ENCODE measurements at regions not wholly inside any gene's neighbourhood (a gene's known extent, or its start where the extent isn't known, plus 50 kb on each side); places are given as distances from the start of the nearest gene placed in this dataset.
"Not testable (repeated sequence)": the region's sequence is repeated elsewhere in the genome, so short reads cannot be mapped to it uniquely, and the experiment has no call there.

DNA sequence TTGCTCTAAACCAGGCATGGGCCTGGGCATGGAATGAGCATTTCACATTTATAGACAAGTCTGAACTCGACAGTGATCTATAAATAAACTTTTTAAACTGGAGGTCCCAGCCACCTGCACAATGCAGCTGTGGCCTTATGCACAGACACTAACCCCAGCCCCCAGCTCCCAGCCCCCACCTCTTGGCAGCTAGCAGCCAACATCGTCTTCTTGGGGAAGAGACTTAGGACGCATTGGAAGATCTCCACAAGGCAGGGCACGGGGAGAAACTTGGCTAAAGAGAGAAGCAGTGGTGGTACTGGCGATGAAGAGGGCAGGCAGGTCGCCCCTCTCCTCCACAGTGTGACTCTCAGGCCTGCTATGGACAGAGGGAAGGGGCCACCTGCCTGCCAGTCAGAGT, 213.2 kb downstream of the ANAPC1 start:
- no peak for DNase-seq (ENCODE audit: low spot score)
- FAIRE-seq, result no peak

DNA sequence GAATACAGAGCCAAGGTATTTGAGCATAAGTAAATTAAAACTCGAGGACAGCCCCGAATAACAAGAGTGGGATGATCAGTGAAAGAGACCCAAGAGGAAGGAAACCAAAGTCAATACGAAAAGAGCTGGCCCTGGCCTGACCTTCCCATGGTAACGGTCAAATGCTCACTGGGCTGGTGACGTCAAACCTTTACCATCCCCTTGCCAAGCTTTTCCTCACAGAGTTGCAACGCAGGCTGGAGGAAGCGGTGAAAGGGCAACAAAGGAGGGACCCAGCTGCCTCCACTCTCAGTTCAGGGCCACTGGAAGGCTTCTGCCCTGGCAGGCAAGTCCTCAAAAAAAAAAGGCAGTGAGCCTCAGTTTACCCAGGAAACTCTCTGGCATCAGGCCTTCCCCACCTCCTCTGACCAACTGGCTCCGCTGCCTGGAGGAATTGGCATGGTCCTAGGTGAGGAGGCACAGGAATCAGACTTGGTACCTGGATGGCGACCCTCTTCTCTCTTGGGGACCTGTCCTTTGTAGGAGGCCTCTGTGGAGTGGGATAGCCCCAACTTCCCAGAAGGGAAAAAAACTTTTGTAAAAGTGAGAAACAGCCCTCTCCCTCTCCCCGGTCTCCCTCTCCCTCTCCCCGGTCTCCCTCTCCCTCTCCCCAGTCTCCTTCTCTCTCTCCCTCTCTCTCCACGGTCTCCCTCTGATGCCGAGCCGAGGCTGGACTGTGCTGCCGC, 212.4 kb downstream of the ANAPC1 start:
- DNase-seq (ENCODE audit: low spot score) (no peak), FAIRE-seq (no peak)

DNA sequence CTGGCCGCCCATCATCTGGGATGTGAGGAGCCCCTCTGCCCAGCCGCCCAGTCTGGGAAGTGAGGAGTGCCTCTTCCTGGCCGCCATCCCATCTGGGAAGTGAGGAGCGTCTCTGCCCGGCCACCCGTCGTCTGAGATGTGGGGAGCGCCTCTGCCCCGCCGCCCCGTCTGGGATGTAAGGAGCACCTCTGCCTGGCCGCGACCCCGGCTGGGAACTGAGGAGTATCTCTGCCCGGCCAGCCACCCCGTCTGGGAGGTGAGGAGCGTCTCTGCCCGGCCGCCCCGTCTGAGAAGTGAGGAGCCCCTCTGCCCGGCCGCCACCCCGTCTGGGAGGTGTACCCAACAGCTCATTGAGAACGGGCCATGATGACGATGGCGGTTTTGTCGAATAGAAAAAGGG, 211.4 kb downstream of the ANAPC1 start:
- not testable (repeated sequence) for FAIRE-seq

DNA sequence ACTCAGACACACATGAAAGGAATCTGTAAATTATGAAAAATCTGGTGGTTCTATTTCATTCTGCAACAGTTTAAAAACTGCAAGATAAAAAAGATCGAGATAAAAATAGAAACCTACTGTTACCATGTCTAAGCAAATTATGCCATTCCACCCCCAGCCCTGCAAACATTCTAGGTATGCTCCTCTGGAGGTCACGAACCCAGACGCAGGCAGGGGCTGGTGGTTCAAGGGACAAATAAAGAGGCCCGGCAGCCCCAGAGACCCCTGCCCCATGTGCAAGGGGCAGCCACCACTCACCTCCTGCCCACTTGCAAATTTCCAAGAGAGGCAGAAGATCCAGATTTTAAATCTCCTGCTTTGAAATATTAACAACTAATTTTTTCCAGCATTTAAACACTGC, 210.5 kb downstream of the ANAPC1 start:
- no peak for FAIRE-seq
- no peak for DNase-seq (ENCODE audit: low spot score)

More for the DNA sequence above, 211.4 kb downstream of the ANAPC1 start:
- not testable (repeated sequence) for DNase-seq (ENCODE audit: low spot score)

DNA sequence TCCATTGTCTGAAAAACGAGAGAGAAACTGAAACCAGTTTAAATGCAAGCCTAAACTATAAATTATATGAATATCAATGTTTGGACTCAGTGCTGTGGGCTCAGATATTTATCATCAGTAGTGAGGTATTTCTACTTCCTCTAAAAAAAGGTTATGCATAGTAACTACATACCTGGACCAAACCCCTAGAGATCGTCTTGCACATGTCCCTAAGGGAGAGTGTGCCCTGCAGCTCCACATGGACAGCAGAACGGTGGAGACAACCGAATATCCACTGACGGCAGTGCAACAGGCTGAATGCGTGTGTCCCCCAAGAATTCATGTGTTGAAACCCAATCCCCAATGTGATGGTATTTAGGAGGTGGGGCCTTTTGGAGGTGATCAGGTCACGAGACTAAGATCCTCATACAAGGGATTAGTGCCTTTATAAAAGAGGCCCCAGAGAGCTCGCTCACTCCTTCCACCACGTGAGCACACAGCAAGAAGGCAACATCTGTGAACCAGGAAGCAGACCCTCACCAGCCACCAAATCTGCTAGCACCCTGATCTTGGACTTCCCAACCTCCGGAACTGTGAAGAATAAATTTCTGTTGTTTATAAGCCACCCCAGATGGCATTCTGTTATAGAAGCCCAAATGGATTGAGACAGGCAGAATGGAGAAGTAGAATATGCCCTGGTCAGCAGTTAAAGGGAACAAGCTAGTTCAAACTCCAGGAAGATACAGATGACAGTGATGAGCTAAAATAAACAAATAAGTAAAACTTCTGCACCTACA, 208.4 kb downstream of the ANAPC1 start:
- DNase-seq (ENCODE audit: low spot score) (no peak), FAIRE-seq (no peak)

DNA sequence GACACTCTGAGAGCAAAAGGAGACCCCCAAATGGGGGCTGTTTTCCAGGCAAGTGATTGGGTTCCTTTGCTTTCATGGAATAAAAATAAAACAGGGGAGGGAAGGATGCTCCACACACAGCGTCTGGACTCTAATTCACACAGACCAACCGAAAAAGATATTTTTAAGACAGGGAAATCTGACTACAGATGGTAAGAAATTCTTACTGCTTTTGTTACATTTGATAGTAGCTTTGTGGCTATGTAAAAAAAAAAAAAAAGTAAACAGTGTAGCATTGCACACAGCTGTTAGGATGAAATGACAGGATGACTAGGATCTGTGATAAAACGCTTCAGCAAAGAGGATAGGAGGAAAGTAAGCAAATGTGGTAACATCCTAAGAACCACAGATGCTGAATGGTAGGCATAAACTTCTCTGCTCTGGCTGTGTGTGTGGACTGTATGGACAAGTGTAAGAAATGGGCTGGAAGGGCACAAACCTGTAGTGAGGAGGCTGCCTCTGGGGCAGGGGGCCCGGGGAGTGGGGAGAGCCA, 207.6 kb downstream of the ANAPC1 start:
- DNase-seq (ENCODE audit: low spot score) (no peak), FAIRE-seq (no peak)

DNA sequence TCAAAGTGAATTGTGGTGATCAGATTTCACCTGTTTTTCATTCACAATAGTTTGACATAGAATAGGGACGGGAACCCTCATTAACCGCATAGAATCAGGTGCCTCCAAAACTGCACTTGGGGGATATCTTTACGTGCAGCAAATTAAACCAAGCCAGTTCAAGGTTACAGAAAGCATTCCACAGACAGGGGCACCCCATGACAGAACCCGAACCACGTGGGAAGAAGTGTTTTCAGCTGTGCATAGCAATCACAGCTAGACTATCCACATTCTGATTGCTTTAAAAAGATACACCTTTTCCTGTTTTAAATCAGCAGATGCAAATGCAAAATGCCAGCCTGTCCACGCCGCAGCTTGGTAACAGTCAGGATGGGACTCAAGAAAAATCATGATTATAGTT, 205.8 kb downstream of the ANAPC1 start:
- no peak for DNase-seq (ENCODE audit: low spot score)
- FAIRE-seq, result peak; percentile 44

DNA sequence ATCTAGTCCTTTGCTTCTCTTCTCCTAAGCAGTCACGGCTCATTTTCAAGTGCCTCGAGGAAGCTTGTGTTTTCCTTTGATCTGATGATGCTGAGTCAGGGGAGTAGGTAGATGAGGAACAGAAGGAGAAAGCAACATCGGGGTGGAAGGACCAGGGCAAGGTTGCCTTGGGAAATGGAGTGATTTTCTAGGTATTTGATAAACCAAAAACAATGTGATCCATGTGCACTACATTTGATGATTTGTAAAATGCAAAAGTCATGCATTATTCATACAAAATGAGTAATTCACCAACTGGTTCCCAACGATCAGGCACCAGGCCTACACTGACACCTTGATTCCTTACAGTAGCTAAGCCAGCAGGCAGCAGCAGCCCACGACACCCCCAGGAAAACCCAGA, 205.3 kb downstream of the ANAPC1 start:
- DNase-seq (ENCODE audit: low spot score) (no peak), FAIRE-seq (no peak)

DNA sequence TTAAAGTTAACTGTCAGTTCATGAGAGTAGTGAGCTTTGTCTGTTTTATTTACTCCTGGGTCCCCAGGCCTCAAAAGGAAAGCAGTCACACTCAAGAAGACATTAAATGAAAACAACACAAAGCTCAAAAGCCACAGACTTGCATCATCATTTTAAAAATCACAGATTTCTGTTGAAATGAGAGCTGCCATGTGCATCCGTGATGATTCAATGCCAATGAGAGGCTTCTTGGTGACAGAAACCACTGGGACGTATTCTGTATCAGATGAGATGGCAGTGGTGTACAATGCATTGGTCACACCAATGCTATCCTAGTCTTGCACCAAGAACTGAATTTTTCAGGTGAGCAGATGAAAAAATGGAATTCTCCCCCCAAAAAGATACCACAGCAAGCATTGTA, 204.8 kb downstream of the ANAPC1 start:
- DNase-seq (ENCODE audit: low spot score) (no peak), FAIRE-seq (no peak)

DNA sequence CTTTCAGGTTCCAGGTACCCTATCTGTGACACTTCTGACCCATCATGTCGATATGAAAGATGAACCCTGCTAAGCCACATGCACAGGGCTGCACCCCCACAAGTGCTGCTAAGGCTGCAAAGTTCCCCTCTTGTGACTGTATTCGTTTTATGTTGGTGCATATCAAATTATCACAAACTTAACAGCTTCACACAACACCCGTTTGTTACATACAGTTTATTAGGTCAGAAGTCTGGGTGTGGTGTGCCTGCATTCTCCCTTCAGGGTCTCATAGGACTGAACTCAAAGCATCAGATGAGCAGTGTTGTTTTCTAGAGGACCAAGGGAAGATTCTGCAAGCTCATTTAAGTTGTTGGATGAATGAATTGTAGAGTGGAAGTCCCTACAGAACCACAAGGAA, 199.4 kb downstream of the ANAPC1 start:
- FAIRE-seq (no peak), DNase-seq (ENCODE audit: low spot score) (no peak)

DNA sequence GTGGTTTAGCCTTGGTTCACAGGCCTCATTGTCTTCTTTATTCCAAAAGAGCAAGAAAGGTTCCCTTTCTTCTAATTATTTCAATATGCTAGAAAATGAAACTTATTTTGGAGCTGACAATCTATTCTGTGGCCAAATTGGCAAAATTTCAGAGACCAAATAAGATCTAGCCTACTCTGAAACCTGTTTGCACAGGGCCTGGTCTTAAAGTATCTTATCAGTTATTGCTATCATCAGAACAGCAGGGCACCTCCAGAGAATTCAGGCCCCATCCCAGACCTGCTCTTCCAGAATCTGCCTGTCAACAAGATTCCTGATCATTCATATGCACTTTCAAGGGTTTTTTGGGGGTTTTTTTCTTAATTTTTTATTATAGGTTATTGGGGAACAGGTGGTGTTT, 198.7 kb downstream of the ANAPC1 start:
- no peak for DNase-seq (ENCODE audit: low spot score)
- no peak for FAIRE-seq

DNA sequence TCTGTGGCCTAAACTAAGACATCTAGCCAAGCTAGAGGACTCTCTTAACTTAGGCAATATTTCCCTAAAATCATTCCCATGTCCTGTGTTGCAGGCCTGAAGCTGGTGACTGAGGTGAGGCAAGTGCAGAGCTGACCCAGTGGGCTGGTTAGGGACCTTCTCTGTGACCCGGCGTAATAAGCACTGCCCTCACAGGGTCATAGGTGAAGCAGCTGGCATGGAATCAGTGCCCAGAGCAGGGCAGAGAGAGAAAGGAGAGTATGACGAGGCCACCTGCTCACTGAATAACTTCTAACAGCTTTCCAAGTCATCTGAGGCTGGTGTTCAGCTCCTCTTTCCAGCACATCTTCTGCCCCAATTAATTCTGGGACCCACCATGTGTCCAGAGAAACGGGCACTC, 197.0 kb downstream of the ANAPC1 start:
- no peak for DNase-seq (ENCODE audit: low spot score)
- FAIRE-seq, result peak; percentile 32

DNA sequence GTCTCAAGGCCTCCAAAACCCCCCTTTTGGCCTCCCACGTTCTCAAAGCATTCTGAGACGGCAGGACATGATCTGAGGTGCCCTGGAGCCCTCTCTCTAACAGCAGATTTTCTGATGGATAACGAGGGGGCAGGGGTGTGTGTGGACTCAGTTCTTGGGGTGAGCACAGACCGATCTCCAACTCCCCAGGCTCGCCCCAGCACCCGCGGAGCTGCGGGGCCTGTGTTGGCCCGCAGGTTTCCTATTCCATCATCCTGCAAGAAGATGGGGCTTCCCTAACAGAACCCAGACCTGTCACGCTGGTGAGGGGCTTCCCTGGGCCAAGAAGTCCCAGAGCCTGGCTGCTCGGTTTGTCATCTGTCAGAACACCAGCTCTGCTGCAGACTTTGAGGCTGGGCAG, 196.1 kb downstream of the ANAPC1 start:
- no peak for DNase-seq (ENCODE audit: low spot score)
- no peak for FAIRE-seq

DNA sequence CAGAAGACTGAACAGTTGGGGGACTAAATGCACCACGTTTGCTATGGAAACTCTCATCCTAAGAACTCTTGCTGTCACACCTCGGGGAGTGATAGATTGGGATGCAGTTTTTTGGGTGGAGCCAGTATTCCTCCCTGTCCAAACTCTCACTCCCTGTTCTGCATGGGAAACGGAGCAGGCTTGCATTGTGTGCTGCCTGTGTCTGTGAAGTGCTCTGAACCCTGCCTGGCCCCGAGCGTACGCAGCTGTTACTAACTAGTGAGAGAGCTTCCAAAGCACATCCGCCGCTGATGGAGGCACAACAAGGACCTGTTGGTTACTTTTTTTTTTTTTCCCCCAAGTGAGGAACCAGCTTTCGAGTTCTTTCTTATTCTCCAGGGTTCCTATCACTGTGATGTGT, 195.5 kb downstream of the ANAPC1 start:
- DNase-seq (ENCODE audit: low spot score) (no peak), FAIRE-seq (no peak)

DNA sequence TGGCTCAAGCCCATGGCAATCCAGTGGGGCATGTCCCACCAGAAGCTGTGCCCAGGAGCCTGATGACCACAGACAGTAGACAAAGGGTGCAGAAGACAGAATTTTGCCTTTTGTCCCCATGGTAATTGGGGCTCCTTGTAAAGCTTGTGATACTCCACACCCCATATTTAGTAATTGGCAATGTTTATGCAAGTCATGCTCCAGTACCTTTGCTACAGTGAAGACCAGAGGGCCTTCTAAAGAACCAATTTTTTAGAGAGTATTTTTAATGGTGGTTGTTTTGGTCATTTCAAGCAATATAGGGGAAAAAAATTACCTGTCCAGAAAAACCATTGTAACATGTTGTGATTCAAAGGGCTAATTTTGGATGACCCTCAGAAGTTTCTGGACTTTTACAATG, 194.8 kb downstream of the ANAPC1 start:
- DNase-seq (ENCODE audit: low spot score) (no peak), FAIRE-seq (no peak)

DNA sequence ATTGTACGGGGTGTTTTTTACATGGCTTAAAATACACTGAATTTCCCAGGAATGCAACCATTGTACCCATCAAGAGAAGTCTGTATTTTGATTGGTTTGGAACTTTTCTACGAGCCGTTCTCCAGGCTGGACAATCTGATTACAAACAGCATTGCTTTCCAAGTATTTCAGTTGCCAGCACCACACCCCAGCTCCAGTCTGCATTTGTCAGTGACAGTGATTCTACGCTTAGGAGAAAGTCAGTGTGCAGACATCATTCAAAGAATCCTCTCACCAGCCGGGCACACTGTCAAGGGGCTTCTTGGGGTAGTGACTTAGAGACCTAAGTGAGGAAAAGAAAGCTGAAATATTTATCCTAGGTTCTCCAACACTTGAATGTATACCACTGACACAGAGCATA, 194.1 kb downstream of the ANAPC1 start:
- no peak for FAIRE-seq
- no peak for DNase-seq (ENCODE audit: low spot score)

DNA sequence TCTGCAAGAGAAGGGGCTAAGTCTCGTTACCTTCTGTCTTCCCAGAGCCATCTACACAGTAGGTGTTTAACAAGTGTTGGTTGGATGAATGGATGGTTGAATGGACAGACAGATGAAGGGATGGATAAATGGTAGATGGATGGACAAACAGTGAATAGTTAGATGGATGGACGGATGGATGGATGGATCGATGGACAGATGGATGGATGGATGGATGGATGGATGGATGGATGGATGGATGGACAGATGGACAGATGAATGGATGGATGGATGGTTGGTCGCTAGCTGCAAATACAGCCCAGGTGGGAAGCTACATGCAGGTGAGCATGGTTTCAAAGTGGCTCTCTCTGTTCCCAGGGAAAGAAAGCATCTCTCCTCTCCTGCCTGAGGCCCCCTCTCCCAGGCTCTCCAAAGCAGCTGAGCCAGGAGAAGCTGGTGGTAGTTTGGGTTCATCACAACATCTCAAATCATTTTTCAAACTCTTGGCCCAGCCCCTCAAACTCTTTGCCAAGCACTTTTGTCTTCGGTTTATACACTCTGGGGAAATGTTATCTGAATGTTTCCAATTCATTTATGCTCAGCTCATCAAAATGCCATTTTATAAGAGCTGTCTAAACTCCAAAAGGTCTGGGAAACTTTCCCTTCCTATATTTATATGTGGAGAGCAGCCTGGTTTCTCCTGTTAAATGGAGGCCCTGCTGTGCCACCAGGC, 192.7 kb downstream of the ANAPC1 start:
- FAIRE-seq, result no peak
- no peak for DNase-seq (ENCODE audit: low spot score)

DNA sequence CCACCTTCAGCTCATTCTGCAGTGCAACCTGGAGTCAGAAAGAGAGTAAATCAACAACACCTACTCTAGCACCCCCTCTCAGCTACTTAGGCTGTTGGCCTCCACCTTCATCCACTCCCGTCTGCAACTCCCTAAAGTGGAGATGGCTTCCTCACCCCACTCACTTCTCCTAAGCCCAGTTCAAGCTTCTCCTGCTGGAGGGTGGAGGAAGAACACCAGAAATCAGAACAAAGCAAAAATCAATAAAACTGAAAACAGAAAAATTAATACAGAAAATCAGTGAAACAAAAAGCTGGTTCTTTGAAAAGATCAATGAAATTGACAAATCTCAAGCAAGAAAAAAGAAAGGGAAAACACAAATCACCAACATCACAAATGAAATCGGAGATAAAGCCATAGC, 191.7 kb downstream of the ANAPC1 start:
- no peak for DNase-seq (ENCODE audit: low spot score)

DNA sequence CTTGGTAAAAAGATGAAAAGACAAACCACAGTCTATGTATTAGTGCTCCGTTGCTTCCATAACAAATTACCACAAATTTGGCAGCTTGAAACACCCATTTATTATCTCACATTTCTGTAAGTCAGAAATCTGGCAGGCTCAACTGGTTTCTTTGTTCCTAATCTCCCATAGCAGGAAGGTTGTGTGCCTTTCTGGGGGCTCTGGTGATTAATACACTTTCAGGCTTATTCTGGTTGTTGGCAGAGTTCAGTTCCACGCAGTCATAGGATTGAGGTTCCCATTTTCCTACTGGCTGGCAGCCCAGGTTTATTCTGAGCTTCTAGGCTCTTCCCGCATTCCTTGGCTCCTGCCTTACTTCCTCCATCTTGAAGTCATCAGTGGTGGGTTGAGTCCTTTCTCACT, 189.3 kb downstream of the ANAPC1 start:
- peak; percentile 69 for DNase-seq (ENCODE audit: low spot score)
- FAIRE-seq, result no peak

More for the DNA sequence above, 191.7 kb downstream of the ANAPC1 start:
- no peak for FAIRE-seq

DNA sequence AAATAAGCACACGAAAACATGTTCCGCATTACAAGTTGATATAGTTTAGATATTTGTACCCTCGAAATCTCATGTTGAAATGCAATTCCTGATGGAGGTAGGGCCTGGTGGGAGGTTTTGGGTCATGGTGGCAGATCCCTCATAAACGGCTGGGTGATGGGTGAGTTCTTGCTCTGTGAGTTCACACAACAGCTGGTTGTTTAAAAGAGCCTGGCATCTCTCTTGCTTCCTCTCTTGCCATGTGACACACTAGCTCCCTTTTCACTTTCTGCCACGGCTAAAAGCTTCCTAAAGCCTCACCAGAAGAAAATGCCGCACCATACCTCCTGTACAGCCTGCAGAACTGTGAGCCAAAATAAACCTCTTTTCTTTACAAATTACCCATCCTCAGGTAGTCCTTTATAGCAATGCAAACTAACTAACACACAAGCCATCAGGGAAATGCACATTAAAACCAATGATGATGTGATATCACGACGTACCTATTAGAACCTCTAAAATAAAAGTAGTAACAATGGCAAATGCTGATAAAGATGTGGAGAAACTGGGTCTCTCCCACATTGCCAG, 188.5 kb downstream of the ANAPC1 start:
- FAIRE-seq (no peak), DNase-seq (ENCODE audit: low spot score) (no peak)

DNA sequence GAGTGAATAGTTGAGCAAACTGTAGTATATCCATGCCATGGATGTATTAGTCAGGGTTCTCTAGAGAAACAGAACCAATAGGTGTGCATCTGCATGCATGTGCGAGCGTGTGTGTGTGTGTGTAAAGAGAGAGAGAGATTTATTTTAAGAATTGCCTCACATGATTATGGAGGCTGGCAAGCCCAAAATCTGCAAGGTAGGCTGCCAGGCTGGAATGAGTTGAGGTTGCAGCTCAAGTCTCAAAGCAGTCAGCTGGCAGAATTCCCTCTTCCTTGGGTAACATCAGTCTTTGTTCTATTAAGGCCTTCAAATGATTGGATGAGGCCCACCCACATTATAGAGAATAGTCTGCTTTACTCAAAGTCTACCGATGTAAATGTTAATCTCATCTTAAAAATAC, 187.8 kb downstream of the ANAPC1 start:
- DNase-seq (ENCODE audit: low spot score), result no peak
- no peak for FAIRE-seq

DNA sequence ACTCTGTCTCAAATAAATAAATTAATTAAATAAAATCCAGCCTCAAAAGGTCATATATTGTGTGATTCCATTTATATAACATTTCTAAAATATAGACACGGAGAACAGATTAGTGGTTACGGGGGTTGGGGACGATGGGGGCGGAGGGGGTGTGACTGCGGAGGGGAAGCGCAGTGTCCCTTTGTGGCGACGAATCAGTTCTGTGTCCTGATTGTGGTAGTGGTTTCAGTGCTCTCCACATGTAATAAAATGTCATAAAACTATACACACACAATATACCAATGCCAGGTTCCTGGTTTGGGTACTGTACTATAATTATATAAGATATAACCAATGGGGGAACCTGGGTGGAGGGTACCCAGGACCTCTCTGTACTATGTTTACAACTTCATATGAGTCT, 186.4 kb downstream of the ANAPC1 start:
- DNase-seq (ENCODE audit: low spot score) (no peak), FAIRE-seq (no peak)
